Keratinocyte (primary cell): ENCODE measurements at regions not wholly inside any gene's neighbourhood (a gene's known extent, or its start where the extent isn't known, plus 50 kb on each side); places are given as distances from the start of the nearest gene placed in this dataset.

Experiments used
- DNase-seq: peaks from one replicate; pipeline ENCODE4 v3.0.0-alpha.2; 2011; ENCODE audit warnings: low read depth, missing footprints, low spot score
- FAIRE-seq: peaks from 2 replicates; lab custom pipeline; 2011; peaks lifted over from hg19 to GRCh38; lab: Jason Lieb, UNC
- H2AFZ ChIP-seq: 2 replicates; pipeline ENCODE4 v1.6.0; 2012; ENCODE audit warnings: low read length, control low read depth, inconsistent platforms; ENCODE audit not compliant: control insufficient read depth
- H3K27ac ChIP-seq: 2 replicates; pipeline ENCODE4 v1.5.1; 2011; ENCODE audit warnings: low read length; ENCODE audit not compliant: control insufficient read depth, insufficient read depth
- H3K27me3 ChIP-seq: 3 replicates; pipeline ENCODE4 v1.6.0; 2011; ENCODE audit warnings: low read length; ENCODE audit not compliant: control insufficient read depth, insufficient read depth; ENCODE audit errors: extremely low read depth
- H3K36me3 ChIP-seq, 2 experiments: 2 replicates in 1 of 2; 3 replicates in 1 of 2; pipeline ENCODE4 v1.5.1; 2011; ENCODE audit warnings: low read length in 2 of 2, mild to moderate bottlenecking in 1 of 2; ENCODE audit not compliant: control insufficient read depth in 2 of 2, insufficient read depth in 2 of 2; ENCODE audit errors: extremely low read depth in 1 of 2
- H3K4me1 ChIP-seq: 3 replicates; pipeline ENCODE4 v1.5.1; 2011; ENCODE audit warnings: low read length; ENCODE audit not compliant: control insufficient read depth, insufficient read depth; ENCODE audit errors: extremely low read depth
- H3K4me2 ChIP-seq: 3 replicates; pipeline ENCODE4 v1.6.0; 2011; ENCODE audit warnings: low read depth, low read length; ENCODE audit not compliant: control insufficient read depth, insufficient read depth; ENCODE audit errors: extremely low read depth
- H3K4me3 ChIP-seq, 3 experiments: fragments of 200-600 bp in 1 of 3; sonication (generic) in 1 of 3; 2 replicates in 2 of 3; 3 replicates in 1 of 3; pipeline ENCODE4 v1.5.1; 2011 to 2016; ENCODE audit warnings: low read length in 3 of 3, mild to moderate bottlenecking in 3 of 3, control low read depth in 2 of 3, inconsistent platforms in 1 of 3, low read depth in 1 of 3, mixed read lengths in 1 of 3, mixed run types in 1 of 3, moderate library complexity in 1 of 3; ENCODE audit not compliant: control insufficient read depth in 2 of 3, insufficient read depth in 2 of 3; ENCODE audit errors: extremely low read depth in 1 of 3
- H3K79me2 ChIP-seq: 2 replicates; pipeline ENCODE4 v1.6.0; 2012; ENCODE audit warnings: low read length; ENCODE audit not compliant: control insufficient read depth, insufficient read depth
- H3K9ac ChIP-seq: 3 replicates; pipeline ENCODE4 v1.6.0; 2011; ENCODE audit warnings: low read length; ENCODE audit not compliant: control insufficient read depth, insufficient read depth; ENCODE audit errors: extremely low read depth
- H3K9me1 ChIP-seq: 3 replicates; pipeline ENCODE4 v1.6.0; 2011; ENCODE audit warnings: low read length; ENCODE audit not compliant: control insufficient read depth, insufficient read depth; ENCODE audit errors: extremely low read depth
- H3K9me3 ChIP-seq: 2 replicates; pipeline ENCODE4 v1.5.1; 2012; ENCODE audit warnings: low read depth, low read length; ENCODE audit not compliant: control insufficient read depth
- H4K20me1 ChIP-seq: 3 replicates; pipeline ENCODE4 v1.6.0; 2011; ENCODE audit warnings: low read length; ENCODE audit not compliant: control insufficient read depth, insufficient read depth; ENCODE audit errors: extremely low read depth
- EZH2 ChIP-seq: IDR thresholded peaks from one replicate; pipeline ENCODE4 v1.6.1; 2012; ENCODE audit warnings: inconsistent platforms, mild to moderate bottlenecking, low read length, moderate library complexity
- dilution Hi-C: fragments of 300-500 bp; cut with MboI; formaldehyde crosslinking; loops from one replicate; pipeline ENCODE4 v1.7.0; 2020; ENCODE audit warnings: low sequenced_read_pairs; ENCODE audit not compliant: extremely low pct_ligation_motif_present
- TF ChIP-seq, protein P1 (sequence below), 3 experiments: IDR thresholded peaks in 1 of 3; conservative IDR thresholded peaks in 1 of 3; optimal IDR thresholded peaks in 1 of 3; 2 replicates in 2 of 3; 3 replicates in 1 of 3; pipeline versions ENCODE3 to v1.5.1; 2011; ENCODE audit warnings: low read length in 3 of 3, mild to moderate bottlenecking in 3 of 3, moderate library complexity in 2 of 3, control low read depth in 1 of 3, inconsistent platforms in 1 of 3; ENCODE audit not compliant: insufficient read depth in 2 of 3; ENCODE audit errors: extremely low read depth in 1 of 3

DNA sequence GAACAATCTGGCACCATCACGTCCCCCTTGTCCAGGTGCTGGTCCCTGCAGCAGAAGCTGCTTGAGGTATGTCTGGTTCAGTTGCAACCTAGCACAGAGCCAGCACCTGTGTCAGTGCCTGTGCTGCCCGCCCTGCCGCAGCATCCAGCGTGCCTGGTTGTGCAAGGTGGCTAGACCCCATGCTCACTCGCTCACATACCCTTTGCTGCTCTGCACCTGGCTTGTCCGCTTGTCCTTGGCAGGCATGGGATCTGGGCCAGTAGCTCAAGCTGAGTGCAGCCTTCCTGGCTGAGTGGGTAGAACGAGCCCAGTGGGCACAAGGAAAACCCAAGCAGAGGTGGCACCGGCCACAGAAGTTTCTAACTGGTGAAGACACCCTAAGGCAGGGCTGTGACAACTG is 314.6 kb upstream of the KYNU start:
- dilution Hi-C loops = no loop called here
- Histone ChIP-seq H3K27me3 (no peaks in the 10 kb centered on the region), H3K9ac (no peak overlapping the region), H3K27ac (no peak overlapping the region), H3K9me3 (no peaks in the 10 kb centered on the region), H3K4me2 (no peak overlapping the region), H4K20me1 (no peaks in the 10 kb centered on the region), H3K9me1 (no peaks in the 10 kb centered on the region), H2AFZ (no peak overlapping the region), H3K4me3 (no peak overlapping the region), H3K36me3 (no peaks in the 10 kb centered on the region), H3K4me1 (no peaks in the 10 kb centered on the region), H3K79me2 (no peaks in the 10 kb centered on the region)
- FAIRE-seq = no peak
- TF ChIP-seq EZH2 = no peak
- TF ChIP-seq, protein P1, sequence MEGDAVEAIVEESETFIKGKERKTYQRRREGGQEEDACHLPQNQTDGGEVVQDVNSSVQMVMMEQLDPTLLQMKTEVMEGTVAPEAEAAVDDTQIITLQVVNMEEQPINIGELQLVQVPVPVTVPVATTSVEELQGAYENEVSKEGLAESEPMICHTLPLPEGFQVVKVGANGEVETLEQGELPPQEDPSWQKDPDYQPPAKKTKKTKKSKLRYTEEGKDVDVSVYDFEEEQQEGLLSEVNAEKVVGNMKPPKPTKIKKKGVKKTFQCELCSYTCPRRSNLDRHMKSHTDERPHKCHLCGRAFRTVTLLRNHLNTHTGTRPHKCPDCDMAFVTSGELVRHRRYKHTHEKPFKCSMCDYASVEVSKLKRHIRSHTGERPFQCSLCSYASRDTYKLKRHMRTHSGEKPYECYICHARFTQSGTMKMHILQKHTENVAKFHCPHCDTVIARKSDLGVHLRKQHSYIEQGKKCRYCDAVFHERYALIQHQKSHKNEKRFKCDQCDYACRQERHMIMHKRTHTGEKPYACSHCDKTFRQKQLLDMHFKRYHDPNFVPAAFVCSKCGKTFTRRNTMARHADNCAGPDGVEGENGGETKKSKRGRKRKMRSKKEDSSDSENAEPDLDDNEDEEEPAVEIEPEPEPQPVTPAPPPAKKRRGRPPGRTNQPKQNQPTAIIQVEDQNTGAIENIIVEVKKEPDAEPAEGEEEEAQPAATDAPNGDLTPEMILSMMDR (optimal IDR thresholded peaks at IDR 0.05 in 1 of 3, IDR thresholded peaks at IDR 0.05 in 1 of 3, conservative IDR thresholded peaks at IDR 0.05 in 1 of 3; ENCODE audit: extremely low read depth in 1 of 3, insufficient read depth in 2 of 3, low read length in 3 of 3) = no peak
- DNase-seq = no peak

DNA sequence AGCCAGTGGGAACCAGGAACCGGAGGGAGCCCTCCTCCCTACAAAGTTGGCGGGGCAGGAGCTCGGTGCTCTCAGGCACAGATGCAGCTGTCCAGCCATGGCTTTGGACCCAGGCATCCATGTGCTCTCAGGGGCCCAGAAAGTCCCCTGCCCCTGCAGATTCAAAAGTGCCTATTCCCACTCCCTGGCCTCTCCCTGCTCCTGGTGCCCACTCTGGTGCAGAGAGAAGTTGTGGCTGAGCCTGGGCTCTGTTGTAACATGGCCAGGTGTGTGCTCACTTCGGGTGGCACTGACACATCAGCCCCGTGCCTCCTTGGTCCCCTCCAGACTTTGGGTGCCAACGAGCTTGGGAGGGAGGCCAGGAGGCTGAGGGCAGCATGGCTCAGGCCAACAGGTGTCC is 315.8 kb upstream of the KYNU start:
- no peak for FAIRE-seq
- no peak for TF ChIP-seq EZH2
- TF ChIP-seq, protein P1 (optimal IDR thresholded peaks at IDR 0.05 in 1 of 3, IDR thresholded peaks at IDR 0.05 in 1 of 3, conservative IDR thresholded peaks at IDR 0.05 in 1 of 3; ENCODE audit: extremely low read depth in 1 of 3, insufficient read depth in 2 of 3, low read length in 3 of 3) = no peak
- H3K4me3 ChIP-seq = no peak overlapping the region

More for the DNA sequence above, 315.8 kb upstream of the KYNU start:
- Histone ChIP-seq H3K4me1 (no peaks in the 10 kb centered on the region), H3K27me3 (no peaks in the 10 kb centered on the region), H4K20me1 (no peaks in the 10 kb centered on the region), H2AFZ (no peak overlapping the region), H3K36me3 (no peaks in the 10 kb centered on the region), H3K79me2 (no peaks in the 10 kb centered on the region), H3K9ac (no peak overlapping the region), H3K4me2 (no peak overlapping the region), H3K9me3 (no peaks in the 10 kb centered on the region), H3K9me1 (no peaks in the 10 kb centered on the region), H3K27ac (no peak overlapping the region)
- no peak for DNase-seq
- dilution Hi-C loops = no loop called here
